PC-3 (cell line): ENCODE measurements at regions not wholly inside any gene's neighbourhood (a gene's known extent, or its start where the extent isn't known, plus 50 kb on each side); places are given as distances from the start of the nearest gene placed in this dataset.

Source experiments
- ATAC-seq: fragments of 200-7000 bp; cut with Tn5 transposase; 2 replicates; pipeline ENCODE4 v1.9.1; 2020; ENCODE audit warnings: mild to moderate bottlenecking, moderate library complexity
- BruUV-seq: library from RNA; stranded (reverse); fragments of 400-500 nt; replicated peaks from 2 replicates; lab custom pipeline; 2021; lab: Mats Ljungman, UMichigan
- CTCF ChIA-PET: fragments of 300-600 bp; sonication (Branson Sonifier 250); formaldehyde crosslinking; loops from one replicate; lab custom pipeline; 2022; ENCODE audit warnings: antibody characterized with exemption; lab: Charles Lee
- POLR2A ChIA-PET: fragments of 300-600 bp; sonication (Branson Sonifier 250); formaldehyde crosslinking; loops from one replicate; lab custom pipeline; 2022; ENCODE audit warnings: antibody characterized with exemption; ENCODE audit not compliant: unreplicated experiment; lab: Charles Lee
- DNase-seq: peaks from one replicate; pipeline ENCODE4 v3.0.0-alpha.2; 2015
- H2AFZ ChIP-seq: fragments of 300-600 bp; sonication (generic); 2 replicates; pipeline ENCODE4 v1.6.0; 2016; ENCODE audit warnings: antibody characterized with exemption, low read length
- H3F3A ChIP-seq: fragments of 300-600 bp; sonication (generic); one replicate; pipeline ENCODE4 v1.6.0; 2017; ENCODE audit warnings: antibody characterized with exemption, low read length, control low read depth, mild to moderate bottlenecking; ENCODE audit not compliant: unreplicated experiment
- H3K27ac ChIP-seq: fragments of 300-600 bp; sonication (generic); 2 replicates; pipeline ENCODE4 v1.5.1; 2016; ENCODE audit warnings: mild to moderate bottlenecking, low read length
- H3K27me3 ChIP-seq: fragments of 300-600 bp; sonication (generic); 2 replicates; pipeline ENCODE4 v1.6.1; 2016; ENCODE audit warnings: low read length, mixed read lengths
- H3K36me3 ChIP-seq: fragments of 300-600 bp; sonication (generic); 2 replicates; pipeline ENCODE4 v1.6.1; 2016; ENCODE audit warnings: low read depth, mixed run types, low read length, mixed read lengths
- H3K4me1 ChIP-seq: fragments of 300-600 bp; sonication (generic); 2 replicates; pipeline ENCODE4 v1.5.1; 2016; ENCODE audit warnings: low read length; ENCODE audit not compliant: insufficient read depth
- H3K4me2 ChIP-seq: fragments of 300-600 bp; sonication (generic); 2 replicates; pipeline ENCODE4 v1.6.0; 2016; ENCODE audit warnings: low read length
- H3K4me3 ChIP-seq: fragments of 300-600 bp; sonication (generic); 2 replicates; pipeline ENCODE4 v1.5.1; 2016; ENCODE audit warnings: mild to moderate bottlenecking, low read length, mixed read lengths
- H3K79me2 ChIP-seq: fragments of 300-600 bp; sonication (generic); 2 replicates; pipeline ENCODE4 v1.6.1; 2017; ENCODE audit warnings: low read length, mixed read lengths
- H3K9ac ChIP-seq: fragments of 300-600 bp; sonication (generic); 2 replicates; pipeline ENCODE4 v1.6.0; 2016; ENCODE audit warnings: mild to moderate bottlenecking, low read length
- H3K9me2 ChIP-seq: fragments of 300-600 bp; sonication (generic); replicated peaks from 2 replicates; pipeline ENCODE4 v1.6.1; 2016; ENCODE audit warnings: mixed run types, low read length, mixed read lengths
- H3K9me3 ChIP-seq: fragments of 300-600 bp; sonication (generic); 2 replicates; pipeline ENCODE4 v1.6.1; 2016; ENCODE audit warnings: low read length, mixed read lengths
- H4K20me1 ChIP-seq: fragments of 300-600 bp; sonication (generic); 2 replicates; pipeline ENCODE4 v1.6.1; 2016; ENCODE audit warnings: low read length, mixed read lengths
- CTCF ChIP-seq: fragments of 300-600 bp; sonication (generic); conservative IDR thresholded peaks from 2 replicates; pipeline ENCODE4 v1.5.1; 2017; ENCODE audit warnings: antibody characterized with exemption, low read depth, mild to moderate bottlenecking, low read length
- EZH2 ChIP-seq: fragments of 300-600 bp; sonication (generic); IDR thresholded peaks from one replicate; pipeline ENCODE4 v1.6.1; 2017; ENCODE audit warnings: antibody characterized with exemption, mild to moderate bottlenecking, low read length; ENCODE audit not compliant: unreplicated experiment
- EZH2phosphoT487 ChIP-seq: fragments of 300-600 bp; sonication (generic); IDR thresholded peaks from 2 replicates; pipeline ENCODE4 v1.6.1; 2018; ENCODE audit warnings: mild to moderate bottlenecking, antibody characterized with exemption, low read length, borderline replicate concordance
- intact Hi-C: fragments of 100-400 bp; cut with micrococcal nuclease; formaldehyde crosslinking; loops from 2 replicates; pipeline ENCODE4 v1.9.0; 2023

- Histone ChIP-seq H3K27me3 (no peaks in the 10 kb centered on the region), H4K20me1 (no peaks in the 10 kb centered on the region), H3K9ac (no peak overlapping the region), H3K4me2 (no peak overlapping the region), H3K27ac (no peak overlapping the region), H2AFZ (no peak overlapping the region), H3K9me2 (no peaks in the 10 kb centered on the region), H3K36me3 (no peaks in the 10 kb centered on the region), H3K79me2 (no peaks in the 10 kb centered on the region), H3K9me3 (no peaks in the 10 kb centered on the region), H3F3A (no peaks in the 10 kb centered on the region), H3K4me3 (no peak overlapping the region), H3K4me1 (no peaks in the 10 kb centered on the region)
- TF ChIP-seq EZH2 (no peak), EZH2phosphoT487 (no peak), CTCF (no peak)
- BruUV-seq: no TSS peak
- ChIA-PET POLR2A (no interaction called here), CTCF (no interaction called here)
- intact Hi-C loops: no loop called here
- no peak for ATAC-seq
- no peak for DNase-seq
Observed at GRCh38 chr3:144104679-144105078, 133.1 kb downstream of the DIPK2A start.

- no peaks in the 10 kb centered on the region for H3K79me2 ChIP-seq
- CTCF ChIA-PET: no interaction called here
- DNase-seq (no peak), ATAC-seq (no peak)
- H3K9me3 ChIP-seq: no peaks in the 10 kb centered on the region
- no peaks in the 10 kb centered on the region for H3K36me3 ChIP-seq
- H3F3A ChIP-seq: no peaks in the 10 kb centered on the region
- TF ChIP-seq EZH2: no peak
- TF ChIP-seq EZH2phosphoT487: no peak
- TF ChIP-seq CTCF: no peak
- no peak overlapping the region for H3K9ac ChIP-seq
- no peak overlapping the region for H3K4me3 ChIP-seq
- POLR2A ChIA-PET: no interaction called here
- no peak overlapping the region for H3K27ac ChIP-seq
- intact Hi-C loops: no loop called here
- H3K4me1 ChIP-seq: no peaks in the 10 kb centered on the region
- no peaks in the 10 kb centered on the region for H4K20me1 ChIP-seq
- H3K27me3 ChIP-seq: no peaks in the 10 kb centered on the region
- H3K9me2 ChIP-seq: no peaks in the 10 kb centered on the region
- H3K4me2 ChIP-seq: no peak overlapping the region
- BruUV-seq: no TSS peak
- no peak overlapping the region for H2AFZ ChIP-seq
Observed at GRCh38 chr3:144105542-144105941, 133.9 kb downstream of the DIPK2A start.

- H3K9ac ChIP-seq: no peak overlapping the region
- no peaks in the 10 kb centered on the region for H3K9me3 ChIP-seq
- intact Hi-C loops: no loop called here
- TF ChIP-seq EZH2phosphoT487 (no peak), CTCF (no peak), EZH2 (no peak)
- ChIA-PET CTCF (no interaction called here), POLR2A (no interaction called here)
- H2AFZ ChIP-seq: no peak overlapping the region
- H3K36me3 ChIP-seq: no peaks in the 10 kb centered on the region
- H4K20me1 ChIP-seq: no peaks in the 10 kb centered on the region
- no peak for ATAC-seq
- H3K9me2 ChIP-seq: no peaks in the 10 kb centered on the region
- no peaks in the 10 kb centered on the region for H3F3A ChIP-seq
- no peak overlapping the region for H3K27ac ChIP-seq
- no TSS peak for BruUV-seq
- no peak overlapping the region for H3K4me2 ChIP-seq
- no peak for DNase-seq
- no peaks in the 10 kb centered on the region for H3K4me1 ChIP-seq
- no peaks in the 10 kb centered on the region for H3K27me3 ChIP-seq
- no peak overlapping the region for H3K4me3 ChIP-seq
- H3K79me2 ChIP-seq: no peaks in the 10 kb centered on the region
Observed at GRCh38 chr3:144106970-144107369, 135.3 kb downstream of the DIPK2A start.
